Keratinocyte (primary cell): ENCODE measurements at regions not wholly inside any gene's neighbourhood (a gene's known extent, or its start where the extent isn't known, plus 50 kb on each side); places are given as distances from the start of the nearest gene placed in this dataset.

Experiments
- DNase-seq: peaks from one replicate; pipeline ENCODE4 v3.0.0-alpha.2; 2011; ENCODE audit warnings: low read depth, missing footprints, low spot score
- FAIRE-seq: peaks from 2 replicates; lab custom pipeline; 2011; peaks lifted over from hg19 to GRCh38; lab: Jason Lieb, UNC
- H2AFZ ChIP-seq: 2 replicates; pipeline ENCODE4 v1.6.0; 2012; ENCODE audit warnings: low read length, control low read depth, inconsistent platforms; ENCODE audit not compliant: control insufficient read depth
- H3K27ac ChIP-seq: 2 replicates; pipeline ENCODE4 v1.5.1; 2011; ENCODE audit warnings: low read length; ENCODE audit not compliant: control insufficient read depth, insufficient read depth
- H3K27me3 ChIP-seq: 3 replicates; pipeline ENCODE4 v1.6.0; 2011; ENCODE audit warnings: low read length; ENCODE audit not compliant: control insufficient read depth, insufficient read depth; ENCODE audit errors: extremely low read depth
- H3K36me3 ChIP-seq, 2 experiments: 2 replicates in 1 of 2; 3 replicates in 1 of 2; pipeline ENCODE4 v1.5.1; 2011; ENCODE audit warnings: low read length in 2 of 2, mild to moderate bottlenecking in 1 of 2; ENCODE audit not compliant: control insufficient read depth in 2 of 2, insufficient read depth in 2 of 2; ENCODE audit errors: extremely low read depth in 1 of 2
- H3K4me1 ChIP-seq: 3 replicates; pipeline ENCODE4 v1.5.1; 2011; ENCODE audit warnings: low read length; ENCODE audit not compliant: control insufficient read depth, insufficient read depth; ENCODE audit errors: extremely low read depth
- H3K4me2 ChIP-seq: 3 replicates; pipeline ENCODE4 v1.6.0; 2011; ENCODE audit warnings: low read depth, low read length; ENCODE audit not compliant: control insufficient read depth, insufficient read depth; ENCODE audit errors: extremely low read depth
- H3K4me3 ChIP-seq, 3 experiments: fragments of 200-600 bp in 1 of 3; sonication (generic) in 1 of 3; 2 replicates in 2 of 3; 3 replicates in 1 of 3; pipeline ENCODE4 v1.5.1; 2011 to 2016; ENCODE audit warnings: low read length in 3 of 3, mild to moderate bottlenecking in 3 of 3, control low read depth in 2 of 3, inconsistent platforms in 1 of 3, low read depth in 1 of 3, mixed read lengths in 1 of 3, mixed run types in 1 of 3, moderate library complexity in 1 of 3; ENCODE audit not compliant: control insufficient read depth in 2 of 3, insufficient read depth in 2 of 3; ENCODE audit errors: extremely low read depth in 1 of 3
- H3K79me2 ChIP-seq: 2 replicates; pipeline ENCODE4 v1.6.0; 2012; ENCODE audit warnings: low read length; ENCODE audit not compliant: control insufficient read depth, insufficient read depth
- H3K9ac ChIP-seq: 3 replicates; pipeline ENCODE4 v1.6.0; 2011; ENCODE audit warnings: low read length; ENCODE audit not compliant: control insufficient read depth, insufficient read depth; ENCODE audit errors: extremely low read depth
- H3K9me1 ChIP-seq: 3 replicates; pipeline ENCODE4 v1.6.0; 2011; ENCODE audit warnings: low read length; ENCODE audit not compliant: control insufficient read depth, insufficient read depth; ENCODE audit errors: extremely low read depth
- H3K9me3 ChIP-seq: 2 replicates; pipeline ENCODE4 v1.5.1; 2012; ENCODE audit warnings: low read depth, low read length; ENCODE audit not compliant: control insufficient read depth
- H4K20me1 ChIP-seq: 3 replicates; pipeline ENCODE4 v1.6.0; 2011; ENCODE audit warnings: low read length; ENCODE audit not compliant: control insufficient read depth, insufficient read depth; ENCODE audit errors: extremely low read depth
- EZH2 ChIP-seq: IDR thresholded peaks from one replicate; pipeline ENCODE4 v1.6.1; 2012; ENCODE audit warnings: inconsistent platforms, mild to moderate bottlenecking, low read length, moderate library complexity
- dilution Hi-C: fragments of 300-500 bp; cut with MboI; formaldehyde crosslinking; loops from one replicate; pipeline ENCODE4 v1.7.0; 2020; ENCODE audit warnings: low sequenced_read_pairs; ENCODE audit not compliant: extremely low pct_ligation_motif_present
- TF ChIP-seq, protein P1 (sequence below), 3 experiments: IDR thresholded peaks in 1 of 3; conservative IDR thresholded peaks in 1 of 3; optimal IDR thresholded peaks in 1 of 3; 2 replicates in 2 of 3; 3 replicates in 1 of 3; pipeline versions ENCODE3 to v1.5.1; 2011; ENCODE audit warnings: low read length in 3 of 3, mild to moderate bottlenecking in 3 of 3, moderate library complexity in 2 of 3, control low read depth in 1 of 3, inconsistent platforms in 1 of 3; ENCODE audit not compliant: insufficient read depth in 2 of 3; ENCODE audit errors: extremely low read depth in 1 of 3

- H2AFZ ChIP-seq, result no peak overlapping the region
- no peaks in the 10 kb centered on the region for H4K20me1 ChIP-seq
- DNase-seq (no peak), FAIRE-seq (no peak)
- H3K36me3 ChIP-seq, result no peaks in the 10 kb centered on the region
- H3K4me2 ChIP-seq, result no peak overlapping the region
- TF ChIP-seq EZH2, result no peak
- TF ChIP-seq, protein P1, sequence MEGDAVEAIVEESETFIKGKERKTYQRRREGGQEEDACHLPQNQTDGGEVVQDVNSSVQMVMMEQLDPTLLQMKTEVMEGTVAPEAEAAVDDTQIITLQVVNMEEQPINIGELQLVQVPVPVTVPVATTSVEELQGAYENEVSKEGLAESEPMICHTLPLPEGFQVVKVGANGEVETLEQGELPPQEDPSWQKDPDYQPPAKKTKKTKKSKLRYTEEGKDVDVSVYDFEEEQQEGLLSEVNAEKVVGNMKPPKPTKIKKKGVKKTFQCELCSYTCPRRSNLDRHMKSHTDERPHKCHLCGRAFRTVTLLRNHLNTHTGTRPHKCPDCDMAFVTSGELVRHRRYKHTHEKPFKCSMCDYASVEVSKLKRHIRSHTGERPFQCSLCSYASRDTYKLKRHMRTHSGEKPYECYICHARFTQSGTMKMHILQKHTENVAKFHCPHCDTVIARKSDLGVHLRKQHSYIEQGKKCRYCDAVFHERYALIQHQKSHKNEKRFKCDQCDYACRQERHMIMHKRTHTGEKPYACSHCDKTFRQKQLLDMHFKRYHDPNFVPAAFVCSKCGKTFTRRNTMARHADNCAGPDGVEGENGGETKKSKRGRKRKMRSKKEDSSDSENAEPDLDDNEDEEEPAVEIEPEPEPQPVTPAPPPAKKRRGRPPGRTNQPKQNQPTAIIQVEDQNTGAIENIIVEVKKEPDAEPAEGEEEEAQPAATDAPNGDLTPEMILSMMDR (optimal IDR thresholded peaks at IDR 0.05 in 1 of 3, IDR thresholded peaks at IDR 0.05 in 1 of 3, conservative IDR thresholded peaks at IDR 0.05 in 1 of 3; ENCODE audit: extremely low read depth in 1 of 3, insufficient read depth in 2 of 3, low read length in 3 of 3), result no peak
- no peaks in the 10 kb centered on the region for H3K9me3 ChIP-seq
- no peaks in the 10 kb centered on the region for H3K79me2 ChIP-seq
- H3K4me1 ChIP-seq, result no peaks in the 10 kb centered on the region
- no peak overlapping the region for H3K9ac ChIP-seq
- dilution Hi-C loops, result no loop called here
- no peak overlapping the region for H3K4me3 ChIP-seq
- H3K9me1 ChIP-seq, result no peaks in the 10 kb centered on the region
- H3K27me3 ChIP-seq, result no peaks in the 10 kb centered on the region
- H3K27ac ChIP-seq, result no peak overlapping the region
These were observed 117.7 kb upstream of the TEKT4 start for GRCh38 chr2:94753466-94753998.

- Histone ChIP-seq H3K9me1 (no peaks in the 10 kb centered on the region), H4K20me1 (no peaks in the 10 kb centered on the region), H3K4me3 (no peak overlapping the region), H3K4me1 (no peaks in the 10 kb centered on the region), H3K9ac (no peak overlapping the region), H3K36me3 (no peaks in the 10 kb centered on the region), H3K4me2 (no peak overlapping the region), H3K27me3 (no peaks in the 10 kb centered on the region), H3K79me2 (no peaks in the 10 kb centered on the region), H2AFZ (no peak overlapping the region), H3K27ac (no peak overlapping the region), H3K9me3 (peaks cover 2% of the 10 kb centered on the region)
- dilution Hi-C loops, result no loop called here
- TF ChIP-seq, protein P1 (optimal IDR thresholded peaks at IDR 0.05 in 1 of 3, IDR thresholded peaks at IDR 0.05 in 1 of 3, conservative IDR thresholded peaks at IDR 0.05 in 1 of 3; ENCODE audit: extremely low read depth in 1 of 3, insufficient read depth in 2 of 3, low read length in 3 of 3), result no peak
- TF ChIP-seq EZH2, result no peak
- DNase-seq, result no peak
- no peak for FAIRE-seq
These were observed 112.7 kb upstream of the TEKT4 start for GRCh38 chr2:94758546-94758945.
